GM12878 (cell line): ENCODE measurements at regions not wholly inside any gene's neighbourhood (a gene's known extent, or its start where the extent isn't known, plus 50 kb on each side); places are given as distances from the start of the nearest gene placed in this dataset.

Source experiments
- ATAC-seq: fragments of 200-7000 bp; cut with Tn5 transposase; 3 replicates; pipeline ENCODE4 v1.9.1; 2020; ENCODE audit warnings: mild to moderate bottlenecking, moderate library complexity
- BruUV-seq: library from RNA; stranded (reverse); fragments of 400-500 nt; replicated peaks from 2 replicates; lab custom pipeline; 2021; lab: Mats Ljungman, UMichigan
- CTCF ChIA-PET: fragments of 300-600 bp; sonication (Branson Sonifier 250); formaldehyde crosslinking; extraction: SDS; loops from one replicate; lab custom pipeline; 2021; ENCODE audit warnings: inconsistent platforms; lab: Yijun Ruan, JAX
- POLR2A ChIA-PET: fragments of 350-600 bp; formaldehyde crosslinking; extraction: SDS; loops from one replicate; lab custom pipeline; 2021; ENCODE audit warnings: inconsistent platforms; lab: Charles Lee
- RAD21 ChIA-PET: fragments of 300-600 bp; sonication (Branson Sonifier 250); formaldehyde crosslinking; loops from one replicate; lab custom pipeline; 2023; ENCODE audit warnings: antibody characterized with exemption; ENCODE audit not compliant: unreplicated experiment; lab: Charles Lee
- SMC1A ChIA-PET: fragments of 300-600 bp; sonication (Branson Sonifier 250); formaldehyde crosslinking; loops from one replicate; lab custom pipeline; 2023; ENCODE audit not compliant: unreplicated experiment, uncharacterized antibody; lab: Charles Lee
- DNase-seq: peaks from one replicate; pipeline ENCODE4 v3.0.0-alpha.2; 2011; ENCODE audit warnings: low read depth, low spot score
- FAIRE-seq: peaks from 3 replicates; lab custom pipeline; 2011; peaks lifted over from hg19 to GRCh38; lab: Jason Lieb, UNC
- H2AFZ ChIP-seq: 2 replicates; pipeline ENCODE4 v1.6.0; 2011; ENCODE audit warnings: low read depth, low read length, control low read depth; ENCODE audit not compliant: control insufficient read depth
- H3K27ac ChIP-seq: 2 replicates; pipeline ENCODE4 v1.5.1; 2011; ENCODE audit warnings: control low read depth; ENCODE audit not compliant: control insufficient read depth, insufficient read depth
- H3K27me3 ChIP-seq, 2 experiments: replicated peaks in 1 of 2; 2 replicates each; pipeline versions ENCODE4 v1.6.0 to v1.6.1; 2011; ENCODE audit warnings: low read length in 1 of 2; ENCODE audit not compliant: control insufficient read depth in 2 of 2, insufficient read depth in 2 of 2
- H3K36me3 ChIP-seq, 2 experiments: 2 replicates each; pipeline ENCODE4 v1.5.1; 2011; ENCODE audit warnings: low read length in 1 of 2; ENCODE audit not compliant: control insufficient read depth in 2 of 2, insufficient read depth in 2 of 2
- H3K4me1 ChIP-seq: 2 replicates; pipeline ENCODE4 v1.6.1; 2011; ENCODE audit warnings: mild to moderate bottlenecking, low read length, moderate library complexity, mixed read lengths; ENCODE audit not compliant: control insufficient read depth, insufficient read depth
- H3K4me2 ChIP-seq: 2 replicates; pipeline ENCODE4 v1.6.0; 2011; ENCODE audit warnings: control low read depth; ENCODE audit not compliant: control insufficient read depth, insufficient read depth
- H3K4me3 ChIP-seq: fragments of 200-600 bp; sonication (generic); 2 replicates; pipeline ENCODE4 v1.5.1; 2016
- H3K79me2 ChIP-seq: 2 replicates; pipeline ENCODE4 v1.6.0; 2011; ENCODE audit warnings: low read length; ENCODE audit not compliant: control insufficient read depth, insufficient read depth
- H3K9ac ChIP-seq: 2 replicates; pipeline ENCODE4 v1.8.0; 2011; ENCODE audit warnings: low read length, control low read depth, mixed read lengths; ENCODE audit not compliant: control insufficient read depth, insufficient read depth
- H3K9me3 ChIP-seq: replicated peaks from 3 replicates; pipeline ENCODE4 v1.5.1; 2011; ENCODE audit warnings: mild to moderate bottlenecking, low read length; ENCODE audit not compliant: control insufficient read depth, insufficient read depth
- H4K20me1 ChIP-seq: 2 replicates; pipeline ENCODE4 v1.6.0; 2011; ENCODE audit not compliant: control insufficient read depth, insufficient read depth
- ASH2L ChIP-seq: fragments of 300-600, 200-600 bp; sonication (generic); IDR thresholded peaks from 2 replicates; pipeline ENCODE4 v1.6.1; 2017; ENCODE audit warnings: low read depth, mild to moderate bottlenecking, borderline replicate concordance
- BMI1 ChIP-seq: fragments of 450-650 bp; IDR thresholded peaks from 2 replicates; pipeline ENCODE4 v1.6.1; 2016; ENCODE audit warnings: mild to moderate bottlenecking, moderate library complexity, borderline replicate concordance
- CBX5 ChIP-seq: sonication (generic); IDR thresholded peaks from 2 replicates; pipeline ENCODE4 v1.6.1; 2016; ENCODE audit warnings: low read depth, moderate library complexity, mild to moderate bottlenecking, inconsistent platforms
- HDAC2 ChIP-seq: fragments of 200-600 bp; sonication (generic); IDR thresholded peaks from 2 replicates; pipeline ENCODE4 v1.6.1; 2017
- MLLT1 ChIP-seq: fragments of 450-650 bp; IDR thresholded peaks from 2 replicates; pipeline ENCODE4 v1.6.1; 2016; ENCODE audit warnings: mild to moderate bottlenecking
- NRF1 ChIP-seq: conservative IDR thresholded peaks from 2 replicates; pipeline ENCODE4 v1.6.1; 2011; ENCODE audit warnings: mild to moderate bottlenecking, low read depth, low read length, improper control_type of control experiment
- PRDM15 ChIP-seq: fragments of 450-650 bp; formaldehyde crosslinking; IDR thresholded peaks from 2 replicates; pipeline ENCODE4 v1.4.0; 2020; ENCODE audit warnings: mild to moderate bottlenecking, moderate library complexity
- RUNX3 ChIP-seq: IDR thresholded peaks from 2 replicates; pipeline ENCODE4 v1.6.1; 2012; ENCODE audit warnings: low read length, inconsistent platforms
- SKIL ChIP-seq: fragments of 450-650 bp; IDR thresholded peaks from 2 replicates; pipeline ENCODE4 v1.6.1; 2017; ENCODE audit warnings: mild to moderate bottlenecking, low read depth, inconsistent platforms; ENCODE audit not compliant: poor library complexity, severe bottlenecking
- ZBTB33 ChIP-seq: fragments of 450-650 bp; IDR thresholded peaks from 2 replicates; pipeline ENCODE4 v1.6.1; 2017; ENCODE audit warnings: mild to moderate bottlenecking
- WGBS: methylation state at CpG from one replicate; pipeline ENCODE4 v1.1.6; 2016; ENCODE audit warnings: low lambda C conversion rate; ENCODE audit not compliant: insufficient replicate concordance, insufficient coverage; ENCODE audit errors: missing lambda C conversion rate; 5-methylcytosine and 5-hydroxymethylcytosine counted together
- in situ Hi-C: fragments of 300-500 bp; cut with MboI; formaldehyde crosslinking; loops from 9 replicates; pipeline ENCODE4 v1.14.3; 2018; ENCODE audit warnings: mixed read lengths
- intact Hi-C: fragments of 100-400 bp; cut with micrococcal nuclease; formaldehyde crosslinking; loops from one replicate; pipeline ENCODE4 v1.14.2; 2022; ENCODE audit not compliant: unreplicated experiment

GRCh38 chr20:51244466-51244865 is 221.6 kb upstream of the KCNG1 start:
- no peaks in the 10 kb centered on the region for H4K20me1 ChIP-seq
- FAIRE-seq (no peak), ATAC-seq (no peak)
- no peak overlapping the region for H3K4me2 ChIP-seq
- no peaks in the 10 kb centered on the region for H3K79me2 ChIP-seq
- no peaks in the 10 kb centered on the region; the same call in 2 of the 3 replicates for H3K9me3 ChIP-seq
- RAD21 ChIA-PET: no interaction called here
- TF ChIP-seq ASH2L: no peak
- no peak for TF ChIP-seq MLLT1
- no peak for TF ChIP-seq PRDM15 (CRISPR knock-in tag)
- no peak for TF ChIP-seq CBX5
- no peak for TF ChIP-seq BMI1
- TF ChIP-seq SKIL: no peak
- no peak for TF ChIP-seq RUNX3
- no peak for TF ChIP-seq NRF1
- TF ChIP-seq ZBTB33: no peak
- no peak for TF ChIP-seq HDAC2
- TF ChIP-seq, all 136 proteins: peak for 0
- H2AFZ ChIP-seq: no peak overlapping the region
- H3K27me3 ChIP-seq: no peaks in the 10 kb centered on the region
- no peak overlapping the region for H3K4me3 ChIP-seq
- in situ Hi-C loops: no loop called here
- H3K36me3 ChIP-seq: no peaks in the 10 kb centered on the region
- no peak overlapping the region for H3K27ac ChIP-seq
- ChIA-PET SMC1A (no interaction called here), CTCF (no interaction called here), POLR2A (no interaction called here)
- intact Hi-C loops: no loop called here
- no peak overlapping the region for H3K9ac ChIP-seq
- no peaks in the 10 kb centered on the region for H3K4me1 ChIP-seq
- 50% methylated on average over 10 of the region's 10 CpGs for WGBS
- no peak for DNase-seq
- no TSS peak for BruUV-seq
